GM13977 (cell line): ENCODE measurements at regions not wholly inside any gene's neighbourhood (a gene's known extent, or its start where the extent isn't known, plus 50 kb on each side); places are given as distances from the start of the nearest gene placed in this dataset.
"Not testable (repeated sequence)": the region's sequence is repeated elsewhere in the genome, so short reads cannot be mapped to it uniquely, and the experiment has no call there.

Source experiments
- DNase-seq: peaks from one replicate; pipeline ENCODE4 v3.0.0; 2012; ENCODE audit warnings: low spot score
- in situ Hi-C: fragments of 300-500 bp; cut with MboI; formaldehyde crosslinking; loops from one replicate; pipeline ENCODE4 v1.12.0; 2022; ENCODE audit warnings: low sequenced_read_pairs, low pct_unique_long_range_greater_than_20kb, mixed read lengths, inconsistent platforms; ENCODE audit not compliant: unreplicated experiment
- TF ChIP-seq, protein P1 (sequence below): IDR thresholded peaks from 2 replicates; pipeline ENCODE4 v1.5.1; 2012; ENCODE audit warnings: mild to moderate bottlenecking, control low read depth; ENCODE audit not compliant: insufficient read depth; ENCODE audit errors: extremely low read depth, missing control alignments

DNA sequence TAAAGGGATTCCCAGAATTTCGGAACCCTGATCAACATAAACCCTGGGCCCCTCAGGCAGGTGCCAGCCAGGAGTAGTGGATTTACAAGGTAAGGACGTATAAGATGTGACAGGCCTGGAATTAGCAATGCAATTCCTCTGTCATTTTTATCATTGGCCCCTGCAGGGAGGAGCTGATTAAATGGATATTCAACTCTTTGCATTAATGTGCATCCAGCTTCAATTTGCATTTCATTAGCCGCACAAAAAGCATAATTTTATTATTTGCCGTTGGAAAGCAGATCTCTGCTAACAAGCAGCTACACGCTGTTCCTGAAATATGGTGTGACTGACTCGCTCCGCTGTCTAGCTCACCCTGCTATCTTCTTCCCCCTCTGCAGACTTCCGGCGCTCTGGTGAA, 195.8 kb downstream of the RPS24 start:
- in situ Hi-C loops = no loop called here
- no peak for DNase-seq
- TF ChIP-seq, protein P1, sequence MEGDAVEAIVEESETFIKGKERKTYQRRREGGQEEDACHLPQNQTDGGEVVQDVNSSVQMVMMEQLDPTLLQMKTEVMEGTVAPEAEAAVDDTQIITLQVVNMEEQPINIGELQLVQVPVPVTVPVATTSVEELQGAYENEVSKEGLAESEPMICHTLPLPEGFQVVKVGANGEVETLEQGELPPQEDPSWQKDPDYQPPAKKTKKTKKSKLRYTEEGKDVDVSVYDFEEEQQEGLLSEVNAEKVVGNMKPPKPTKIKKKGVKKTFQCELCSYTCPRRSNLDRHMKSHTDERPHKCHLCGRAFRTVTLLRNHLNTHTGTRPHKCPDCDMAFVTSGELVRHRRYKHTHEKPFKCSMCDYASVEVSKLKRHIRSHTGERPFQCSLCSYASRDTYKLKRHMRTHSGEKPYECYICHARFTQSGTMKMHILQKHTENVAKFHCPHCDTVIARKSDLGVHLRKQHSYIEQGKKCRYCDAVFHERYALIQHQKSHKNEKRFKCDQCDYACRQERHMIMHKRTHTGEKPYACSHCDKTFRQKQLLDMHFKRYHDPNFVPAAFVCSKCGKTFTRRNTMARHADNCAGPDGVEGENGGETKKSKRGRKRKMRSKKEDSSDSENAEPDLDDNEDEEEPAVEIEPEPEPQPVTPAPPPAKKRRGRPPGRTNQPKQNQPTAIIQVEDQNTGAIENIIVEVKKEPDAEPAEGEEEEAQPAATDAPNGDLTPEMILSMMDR = no peak

DNA sequence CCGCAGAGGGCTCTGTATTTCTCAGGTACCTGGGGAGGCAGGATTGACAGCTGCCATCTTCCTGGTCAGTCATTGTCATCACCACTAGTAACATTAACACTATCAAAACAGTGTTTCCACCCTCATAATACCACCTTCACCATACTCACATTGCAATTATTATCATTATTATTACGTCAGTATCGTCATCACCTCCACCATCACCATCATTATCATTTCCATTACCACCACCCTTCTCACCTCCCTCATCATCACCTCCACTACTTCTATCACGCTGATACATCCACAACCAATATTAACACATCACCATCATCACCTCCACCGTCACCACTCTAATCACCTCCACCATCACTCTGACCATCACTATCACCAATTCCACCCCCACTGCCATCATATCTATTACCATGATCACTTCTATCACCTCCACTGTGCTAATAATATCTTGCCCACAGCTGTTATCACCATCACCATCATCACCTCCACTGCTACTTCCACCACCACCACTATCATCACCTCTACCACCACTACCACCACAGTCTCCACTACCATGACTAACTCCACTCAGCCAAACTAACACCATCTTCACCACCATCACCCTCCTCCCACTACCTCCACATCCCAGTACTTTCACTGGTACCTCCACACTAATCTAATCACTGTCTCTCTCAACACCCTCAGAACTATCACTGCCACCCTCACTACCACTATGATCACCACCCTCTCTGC, 196.4 kb downstream of the RPS24 start:
- DNase-seq = no peak
- TF ChIP-seq, protein P1 = no peak
- in situ Hi-C loops = no loop called here

DNA sequence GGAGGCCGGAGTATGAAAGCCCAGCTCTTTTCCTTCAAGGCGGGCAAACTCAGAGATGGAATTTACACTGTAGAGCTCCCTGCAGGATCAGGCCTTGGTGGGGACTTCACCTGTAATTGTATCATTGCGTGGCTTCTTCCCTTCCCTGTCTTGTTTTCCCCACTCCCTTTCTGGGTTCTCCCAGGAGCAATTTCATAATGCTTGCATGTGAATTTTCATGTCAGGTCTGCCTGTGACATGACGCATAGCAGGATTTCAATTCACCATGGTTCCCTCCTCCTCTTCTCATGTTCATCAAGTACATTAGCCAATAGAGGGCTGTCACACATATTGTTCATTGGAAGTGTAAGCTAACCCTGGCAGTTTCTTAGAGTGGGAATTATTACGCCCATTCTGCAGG, 197.7 kb downstream of the RPS24 start:
- DNase-seq = no peak
- TF ChIP-seq, protein P1 = no peak
- in situ Hi-C loops = no loop called here

DNA sequence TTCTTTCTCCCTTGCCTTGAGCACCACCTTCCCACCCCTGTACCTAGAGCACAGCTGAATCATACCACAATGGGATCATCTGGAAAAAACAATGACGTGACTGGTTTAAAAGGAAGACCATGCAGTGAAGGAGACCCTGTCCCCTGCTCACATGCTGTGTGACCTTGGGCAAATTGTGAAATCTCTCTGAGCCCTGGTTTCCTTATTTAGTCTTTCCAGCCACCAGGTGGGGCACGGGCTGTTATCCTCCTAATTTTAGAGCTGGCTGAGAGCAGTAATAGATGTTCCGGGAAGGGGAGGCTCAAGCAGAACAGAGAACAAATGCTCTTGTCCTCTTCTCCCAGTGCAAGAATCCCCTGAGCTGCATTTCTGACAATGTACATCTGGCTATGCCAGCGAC, 198.3 kb downstream of the RPS24 start:
- TF ChIP-seq, protein P1 = no peak
- DNase-seq = no peak
- in situ Hi-C loops = no loop called here

DNA sequence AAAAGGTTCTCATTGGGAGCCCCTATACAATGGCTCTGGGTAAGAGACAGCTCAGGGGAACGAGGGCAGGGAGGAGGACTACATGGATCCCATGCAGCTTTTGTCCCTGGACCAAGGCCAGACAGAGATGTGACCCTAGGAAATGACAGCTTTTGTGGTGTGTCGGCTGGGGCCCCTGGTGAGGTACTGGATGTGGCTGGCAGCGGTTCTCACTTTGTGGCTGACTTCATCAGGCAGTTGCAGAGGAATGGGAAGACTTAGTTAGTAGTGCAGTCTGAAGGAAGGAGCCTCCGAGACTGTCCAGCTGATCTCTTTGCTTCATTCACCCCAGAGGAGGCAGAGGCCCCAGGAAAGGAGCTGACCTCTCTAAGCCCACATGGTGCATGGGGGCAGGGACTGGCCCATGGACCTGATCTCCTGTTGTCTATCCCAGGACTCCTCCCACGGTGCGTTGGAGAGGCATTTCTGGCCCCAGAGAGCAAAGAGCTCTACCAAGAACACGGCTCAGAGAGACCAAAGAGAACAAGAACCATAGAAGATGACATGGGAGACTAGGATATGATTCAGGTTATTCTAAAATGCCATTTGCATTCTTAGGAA, 202.9 kb downstream of the RPS24 start:
- TF ChIP-seq, protein P1 = no peak
- DNase-seq = no peak
- in situ Hi-C loops = no loop called here

DNA sequence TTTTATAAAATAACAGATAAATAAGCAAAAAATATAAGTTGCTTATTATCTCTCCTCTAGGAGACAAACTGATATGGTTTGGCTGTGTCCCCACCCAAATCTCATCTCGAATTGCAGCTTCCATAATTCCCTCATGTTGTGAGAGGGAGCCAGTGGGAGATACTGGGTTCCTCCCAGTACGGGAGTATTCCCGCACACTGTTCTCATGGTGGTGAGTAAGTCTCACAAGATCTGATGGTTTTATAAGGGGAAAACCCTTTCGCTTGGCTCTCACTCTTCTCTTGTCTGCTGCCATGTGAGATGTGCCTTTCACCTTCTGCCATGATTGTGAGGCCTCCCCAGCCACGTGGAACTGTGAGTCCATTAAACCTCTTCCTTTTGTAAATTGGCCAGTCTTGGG, 204.3 kb downstream of the RPS24 start:
- DNase-seq, in situ Hi-C loops: not testable (repeated sequence)

DNA sequence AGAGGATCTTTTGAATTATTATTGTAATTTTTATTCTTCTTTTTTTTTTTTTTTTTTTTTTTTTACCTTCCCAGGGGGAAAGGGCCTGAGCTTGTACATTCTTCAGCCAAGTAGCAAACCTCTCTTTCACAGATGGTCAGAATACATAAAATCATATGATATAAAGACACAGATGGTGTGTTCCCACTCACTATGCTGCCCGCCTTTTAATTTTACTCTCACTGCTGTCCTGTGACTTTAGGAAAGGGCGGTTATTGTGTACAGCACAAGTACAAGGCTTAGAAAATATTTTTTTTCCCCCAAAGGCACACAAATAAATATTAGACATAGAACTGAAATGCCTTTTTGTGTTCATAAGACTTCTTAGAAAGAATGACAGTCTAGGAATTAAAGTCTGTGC, 213.6 kb downstream of the RPS24 start:
- in situ Hi-C loops = no loop called here
- no peak for DNase-seq
- TF ChIP-seq, protein P1 = no peak
